Head of caudate nucleus (tissue), 42 donors: ENCODE measurements at regions not wholly inside any gene's neighbourhood (a gene's known extent, or its start where the extent isn't known, plus 50 kb on each side); places are given as distances from the start of the nearest gene placed in this dataset.

Source experiments
- DNase-seq, 42 donors: peaks; one replicate each; pipeline versions ENCODE4 v3.0.0 to v3.0.0-alpha.2; 2020 to 2021; ENCODE audit warnings: mixed read lengths in 7 of 42
- intact Hi-C: fragments of 100-400 bp; cut with DNase I; formaldehyde crosslinking; loops from one replicate; pipeline ENCODE4 v1.15.0; 2022

- intact Hi-C loops, result no loop called here
Measured at GRCh38 chr2:128958241-128958640, 639.6 kb upstream of the HS6ST1 start.

DNA sequence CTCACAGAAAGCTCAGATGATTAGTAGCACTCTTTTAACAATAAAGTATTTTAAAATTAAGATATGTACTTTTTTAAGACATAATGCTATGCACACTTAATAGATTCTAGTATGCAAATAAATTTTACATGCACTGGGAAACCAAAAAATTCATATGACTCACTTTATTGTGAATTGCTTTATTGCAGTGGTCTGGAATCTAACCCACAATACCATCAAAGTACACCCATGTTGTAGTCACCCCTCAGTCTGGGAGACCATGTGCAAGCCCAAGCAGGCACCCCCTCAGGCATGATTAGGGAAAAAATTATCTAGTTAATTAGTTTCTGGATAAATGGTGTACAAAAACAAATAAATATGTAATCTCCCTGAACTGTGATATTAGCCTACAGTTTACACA lies 649.0 kb upstream of the HS6ST1 start:
- intact Hi-C loops, result no loop called here
- no peak for DNase-seq

More at GRCh38 chr2:128958241-128958640, 639.6 kb upstream of the HS6ST1 start:
- DNase-seq, result no peak

DNA sequence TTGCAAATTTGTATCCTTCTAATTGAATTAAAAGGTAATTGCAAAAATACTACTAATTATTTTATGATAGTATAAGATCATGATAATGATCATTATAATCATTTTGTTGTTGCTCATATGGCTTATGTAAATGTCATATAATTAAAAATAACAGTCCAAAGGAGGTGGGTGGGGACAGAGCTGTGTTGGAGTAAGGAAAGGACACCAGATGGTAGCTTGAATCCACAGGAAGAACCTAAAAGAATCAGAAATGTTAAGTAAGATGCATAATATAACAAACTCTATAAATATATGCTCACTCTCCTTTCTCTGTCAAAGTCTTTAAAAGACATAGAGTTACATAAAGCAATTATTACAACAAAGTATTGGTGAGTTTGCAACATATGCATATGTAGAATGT lies 650.7 kb upstream of the HS6ST1 start:
- DNase-seq, result no peak
- intact Hi-C loops, result no loop called here

DNA sequence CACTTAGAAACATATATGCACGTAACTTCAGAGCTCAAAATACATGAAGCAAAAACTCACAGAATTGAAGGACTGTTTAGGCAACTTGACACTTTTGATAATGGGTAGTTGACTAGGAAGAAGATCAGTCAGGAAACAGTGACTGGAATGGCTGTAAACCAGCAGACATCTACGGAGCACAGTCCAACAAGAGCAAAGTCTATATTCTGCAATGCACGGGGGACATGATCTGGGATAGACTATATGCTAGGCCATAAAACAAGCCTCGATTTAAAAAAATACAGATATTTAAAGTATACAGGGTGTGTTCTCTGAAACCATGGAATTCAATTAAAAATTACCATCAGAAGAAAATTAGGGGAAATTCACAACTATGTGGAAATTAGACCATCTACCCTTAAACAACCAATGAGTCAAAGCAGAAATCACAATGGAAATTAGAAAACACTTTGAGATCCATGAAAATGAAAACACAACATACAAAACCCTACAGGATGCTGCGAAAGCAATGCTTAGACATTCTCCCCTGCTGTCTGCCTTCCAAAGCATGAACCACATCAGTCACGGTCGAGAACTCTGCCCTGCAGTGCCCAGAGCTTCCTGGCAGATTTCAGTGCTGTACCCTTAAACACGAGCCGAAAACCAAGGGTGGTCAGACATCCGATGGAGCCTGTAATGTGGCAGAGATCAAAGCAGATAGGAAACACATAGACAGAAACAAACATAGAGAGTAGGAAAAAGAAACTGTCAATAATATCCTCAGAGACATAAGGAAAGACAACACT lies 651.9 kb upstream of the HS6ST1 start:
- intact Hi-C loops, result no loop called here

GRCh38 chr2:128973566-128973965 lies 654.9 kb upstream of the HS6ST1 start:
- intact Hi-C loops, result no loop called here
- no peak for DNase-seq

More for the DNA sequence above, 651.9 kb upstream of the HS6ST1 start:
- no peak for DNase-seq

DNA sequence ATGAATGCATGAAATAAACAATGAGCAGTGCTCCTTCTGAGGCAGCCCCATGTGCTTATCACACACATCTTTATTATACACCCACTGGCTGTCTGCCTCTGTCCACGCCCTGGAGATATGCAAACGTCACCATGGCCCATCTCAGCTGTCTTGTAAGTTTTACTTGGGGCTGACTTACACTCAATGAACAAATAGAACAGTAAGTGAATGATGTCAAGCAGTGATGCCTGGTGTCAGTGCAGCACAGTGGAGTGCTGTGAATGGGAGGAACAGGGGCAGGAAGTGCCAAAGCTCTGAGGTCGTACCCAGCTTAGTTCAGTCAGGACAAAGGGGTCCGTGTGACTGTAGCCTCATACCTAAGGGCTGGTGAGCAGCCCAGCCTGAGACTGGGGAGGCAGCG lies 659.5 kb upstream of the HS6ST1 start:
- DNase-seq, result no peak

DNA sequence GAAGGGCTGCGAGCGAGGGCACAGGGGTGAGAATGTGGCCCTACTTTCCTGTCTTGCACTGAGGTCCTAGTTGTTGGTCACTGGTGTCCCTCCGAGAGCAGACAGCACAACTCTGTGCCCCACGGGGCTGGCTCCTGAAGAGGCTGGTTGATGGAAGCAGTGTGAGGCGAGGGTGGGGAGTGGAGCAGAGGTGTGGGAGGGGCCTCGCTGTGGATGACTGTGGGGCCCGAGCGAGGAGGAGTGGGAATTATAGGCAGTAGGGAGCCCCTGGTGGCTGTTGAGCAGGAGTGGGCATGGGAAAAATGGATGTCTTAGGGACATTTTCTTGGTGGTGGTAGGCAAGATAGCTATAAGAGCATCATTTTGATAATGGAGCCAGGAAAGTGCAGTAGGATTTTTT lies 660.5 kb upstream of the HS6ST1 start:
- no peak for DNase-seq
- intact Hi-C loops, result no loop called here

More for the DNA sequence above, 659.5 kb upstream of the HS6ST1 start:
- intact Hi-C loops, result no loop called here

GRCh38 chr2:128980475-128980874 lies 661.8 kb upstream of the HS6ST1 start:
- intact Hi-C loops, result no loop called here
- no peak for DNase-seq

GRCh38 chr2:128981353-128981752 lies 662.7 kb upstream of the HS6ST1 start:
- DNase-seq, result peak in 1 of 42 donors; percentile 21
- intact Hi-C loops, result no loop called here

- intact Hi-C loops, result no loop called here
- peak in 1 of 42 donors; percentile 19 for DNase-seq
Measured at GRCh38 chr2:128982001-128982400, 663.3 kb upstream of the HS6ST1 start.

DNA sequence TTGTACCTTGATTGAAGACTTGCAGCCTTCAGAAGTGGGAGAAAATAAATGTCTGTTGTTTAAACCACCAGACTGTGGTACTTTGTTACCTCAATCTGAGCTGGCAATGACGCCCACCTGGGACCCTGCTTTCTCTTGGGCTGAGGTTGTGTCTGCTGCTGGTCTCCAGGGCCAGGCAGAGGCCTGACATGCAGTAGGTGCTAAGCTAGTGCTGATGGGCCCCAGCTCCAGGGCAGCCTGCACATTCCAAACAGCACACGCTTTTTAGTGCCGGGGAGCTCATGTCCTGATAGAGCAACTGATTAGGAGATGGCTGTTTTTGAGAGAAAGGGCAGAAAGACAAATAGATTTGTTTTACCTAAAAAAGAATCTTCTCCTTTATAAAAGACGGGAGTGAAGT lies 664.0 kb upstream of the HS6ST1 start:
- intact Hi-C loops, result no loop called here
- peak in 1 of 42 donors; percentile 24 for DNase-seq

DNA sequence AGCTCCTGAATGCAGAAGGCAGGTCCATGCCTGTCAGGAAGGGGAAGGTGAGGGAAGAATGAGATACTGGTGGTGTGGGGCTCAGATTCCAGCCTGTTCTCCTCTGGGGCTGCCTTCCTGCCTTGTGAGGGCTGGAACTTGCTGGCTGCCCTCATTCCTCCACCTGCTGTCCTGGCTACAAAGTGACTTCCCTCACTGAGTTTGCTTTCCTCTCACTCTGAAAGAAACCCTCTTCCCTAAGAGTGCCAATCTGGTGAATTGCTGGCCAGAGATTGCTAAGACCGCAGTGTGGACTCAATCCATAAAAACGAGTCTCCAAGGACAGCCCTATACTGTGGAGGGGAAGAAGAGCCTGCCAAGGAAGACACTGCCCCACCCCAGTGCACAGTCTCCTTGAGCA lies 664.4 kb upstream of the HS6ST1 start:
- DNase-seq, result peak in 1 of 42 donors; percentile 15
- intact Hi-C loops, result no loop called here

DNA sequence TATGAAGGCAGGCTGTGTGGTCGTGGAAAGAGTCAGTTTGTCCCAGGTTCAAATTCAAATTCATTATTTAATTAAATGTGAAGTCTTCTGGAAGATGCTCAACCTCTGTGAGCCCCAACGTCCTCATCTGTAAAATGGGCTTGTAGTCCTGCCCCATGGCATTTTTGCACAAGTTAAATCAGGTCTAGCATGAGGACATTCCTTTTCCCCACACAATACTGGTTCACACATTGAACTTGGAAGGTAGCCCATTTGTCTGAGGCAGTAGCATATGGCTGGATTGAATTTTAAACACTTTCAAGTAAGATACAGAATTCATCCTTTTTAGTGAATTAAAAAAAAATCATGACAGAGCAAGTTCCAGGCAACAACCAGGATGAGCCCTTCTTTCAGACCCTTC lies 665.4 kb upstream of the HS6ST1 start:
- no peak for DNase-seq
- intact Hi-C loops, result no loop called here

- DNase-seq, result no peak
- intact Hi-C loops, result no loop called here
Measured at GRCh38 chr2:128984855-128985254, 666.2 kb upstream of the HS6ST1 start.

DNA sequence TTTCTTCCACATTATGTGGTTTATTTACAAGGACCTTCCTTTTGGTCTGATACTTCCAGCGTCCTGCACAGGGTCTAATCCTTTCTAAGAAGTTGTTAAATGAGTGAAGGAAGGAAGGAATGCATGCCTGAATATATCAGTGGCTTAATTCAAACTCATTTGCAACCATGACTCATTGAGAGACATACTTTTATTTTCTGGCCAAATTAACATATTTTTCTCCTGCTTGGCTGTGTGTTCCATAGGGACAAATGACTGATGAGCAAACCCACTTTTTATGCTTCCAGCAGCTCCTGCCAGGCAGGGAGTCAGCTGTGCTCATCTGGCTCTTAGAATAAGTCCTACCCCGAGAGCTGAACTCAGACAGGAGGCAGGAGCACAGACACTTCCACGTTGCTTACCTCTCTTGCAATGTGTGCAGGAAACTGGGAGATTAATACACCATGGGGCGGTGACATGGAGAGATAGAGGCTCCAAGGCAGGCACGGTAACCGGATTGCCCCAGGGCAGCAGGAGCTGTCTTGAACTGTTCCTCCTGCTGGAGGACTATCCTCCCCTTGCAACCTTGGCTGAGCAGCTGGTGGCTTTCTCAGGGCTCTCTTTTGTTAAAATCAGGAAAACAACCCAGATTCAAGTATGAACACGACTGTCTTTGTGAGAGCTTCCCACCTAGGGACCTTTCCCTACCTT lies 667.5 kb upstream of the HS6ST1 start:
- peak in 5 of 42 donors; percentile 10 to 56 (median 33) for DNase-seq
- intact Hi-C loops, result no loop called here

DNA sequence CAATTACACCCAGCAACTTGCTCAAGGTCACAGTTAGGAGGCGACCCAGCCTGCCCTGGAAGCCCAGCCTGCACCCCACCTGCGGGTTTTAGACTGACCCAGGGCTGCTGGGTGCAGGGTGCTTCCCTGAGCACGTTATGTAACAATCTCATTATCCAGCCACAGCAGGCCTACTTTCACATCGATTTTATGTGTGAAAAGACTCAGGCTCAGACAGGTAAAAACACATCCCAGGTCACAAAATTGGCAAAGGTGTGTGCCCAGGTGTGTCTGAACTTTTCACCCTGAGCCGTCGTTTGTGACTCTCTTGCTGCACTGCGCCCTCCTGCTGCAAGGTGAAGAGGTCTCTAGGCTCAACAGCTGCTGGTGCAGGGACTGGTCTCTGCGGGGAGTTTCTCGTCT lies 668.2 kb upstream of the HS6ST1 start:
- intact Hi-C loops, result no loop called here
- DNase-seq, result peak in 1 of 42 donors; percentile 20

GRCh38 chr2:128988326-128988725 lies 669.7 kb upstream of the HS6ST1 start:
- DNase-seq, result peak in 1 of 42 donors; percentile 37
- intact Hi-C loops, result no loop called here

- no peak for DNase-seq
- intact Hi-C loops, result no loop called here
Measured at GRCh38 chr2:128988967-128989366, 670.3 kb upstream of the HS6ST1 start.

- no peak for DNase-seq
- intact Hi-C loops, result no loop called here
Measured at GRCh38 chr2:128995086-128995485, 676.4 kb upstream of the HS6ST1 start.

- intact Hi-C loops, result no loop called here
- DNase-seq, result no peak
Measured at GRCh38 chr2:128996078-128996477, 677.4 kb upstream of the HS6ST1 start.
